Stimulated activated CD8-positive, alpha-beta memory T cell treated with anti-CD3 and anti-CD28 coated beads, Interleukin-7, amount 100 ng/mL, for 48 hours (primary cell): ENCODE measurements at regions not wholly inside any gene's neighbourhood (a gene's known extent, or its start where the extent isn't known, plus 50 kb on each side); places are given as distances from the start of the nearest gene placed in this dataset.

Experiments used
- DNase-seq, 2 donors: peaks; one replicate each; pipeline ENCODE4 v3.0.0-alpha.2; 2020; ENCODE audit warnings: low read depth in 1 of 2; ENCODE audit errors: extremely low read depth in 1 of 2

GRCh38 chr6:139940741-139941729, 566.6 kb upstream of the CITED2 start:
- no peak for DNase-seq

- no peak for DNase-seq
These were observed 564.9 kb upstream of the CITED2 start for GRCh38 chr6:139939189-139939979.

DNA sequence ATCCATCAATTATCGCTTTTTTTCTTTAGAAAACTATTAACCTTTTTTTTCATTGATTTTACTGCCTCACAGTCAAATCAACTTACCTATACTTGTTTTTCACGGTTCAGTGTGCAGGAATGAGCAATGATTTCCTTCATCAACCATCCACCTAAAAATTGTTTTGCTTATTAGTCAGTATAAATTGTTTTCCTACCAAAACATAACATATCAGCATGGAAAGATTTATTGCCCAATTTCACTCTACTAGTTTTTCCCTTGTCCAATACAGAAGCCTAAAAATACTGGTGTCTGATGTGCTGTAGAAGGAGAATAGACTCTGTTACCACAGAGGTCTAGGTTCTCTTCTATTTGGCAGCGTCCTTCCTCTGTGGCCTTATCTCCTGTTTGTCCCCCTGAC, 558.2 kb upstream of the CITED2 start:
- DNase-seq: no peak

DNA sequence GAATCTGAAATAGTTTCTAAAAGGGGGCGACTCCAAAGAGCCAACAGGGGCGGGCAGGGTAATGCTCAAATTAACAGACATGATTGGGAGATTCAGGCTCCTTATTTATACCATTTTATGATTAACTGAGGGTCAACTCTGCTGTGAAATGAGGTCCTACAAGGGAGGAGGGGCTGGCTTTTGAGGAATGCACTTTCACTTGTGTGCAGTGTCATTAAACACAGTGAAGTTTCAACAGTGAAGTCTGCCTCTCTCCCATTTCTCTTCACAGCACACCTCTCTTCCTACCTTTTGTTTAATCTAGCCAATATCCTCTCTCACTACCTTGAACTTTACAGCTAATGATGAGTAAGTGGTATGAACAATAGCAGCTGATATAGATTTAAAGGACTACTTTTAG, 557.3 kb upstream of the CITED2 start:
- no peak for DNase-seq

GRCh38 chr6:139927742-139928305, 553.4 kb upstream of the CITED2 start:
- no peak for DNase-seq

- no peak for DNase-seq
These were observed 552.8 kb upstream of the CITED2 start for GRCh38 chr6:139927236-139927635.

- DNase-seq: no peak
These were observed 552.3 kb upstream of the CITED2 start for GRCh38 chr6:139926711-139927110.

DNA sequence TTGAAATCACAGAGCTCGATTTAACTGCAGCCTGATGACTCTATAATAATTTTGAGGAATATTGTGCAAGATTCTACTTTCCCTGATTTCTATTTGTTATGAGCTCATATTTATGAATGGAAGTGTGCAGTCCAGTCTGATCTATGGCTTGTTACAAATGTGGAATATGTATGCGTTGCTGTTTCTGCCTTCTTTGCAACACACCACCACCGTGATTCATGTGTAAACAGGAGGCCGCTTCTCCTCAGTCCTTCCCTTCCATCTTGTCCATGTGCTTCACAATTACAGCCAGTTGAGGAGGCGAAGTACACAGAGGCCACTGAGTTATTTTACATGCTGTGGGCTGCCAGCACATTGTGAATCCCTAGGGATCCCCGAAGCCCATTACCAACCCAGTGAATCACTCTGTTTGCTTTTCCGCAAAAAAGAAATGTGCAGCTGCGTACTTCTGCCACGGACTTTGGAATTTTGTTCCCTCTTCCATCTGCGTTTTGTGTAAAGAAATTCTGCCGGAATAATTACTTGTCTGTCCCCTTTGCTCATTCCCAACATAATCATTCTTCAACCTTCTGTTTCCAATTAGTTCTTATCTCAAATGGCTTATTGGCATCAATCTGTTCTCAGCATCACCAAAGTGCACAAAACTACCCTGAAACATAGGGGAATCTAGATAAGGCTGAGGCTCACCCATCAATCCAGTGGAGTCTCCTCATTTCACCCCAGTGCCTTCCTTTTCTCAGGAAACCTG, 551.6 kb upstream of the CITED2 start:
- no peak for DNase-seq

DNA sequence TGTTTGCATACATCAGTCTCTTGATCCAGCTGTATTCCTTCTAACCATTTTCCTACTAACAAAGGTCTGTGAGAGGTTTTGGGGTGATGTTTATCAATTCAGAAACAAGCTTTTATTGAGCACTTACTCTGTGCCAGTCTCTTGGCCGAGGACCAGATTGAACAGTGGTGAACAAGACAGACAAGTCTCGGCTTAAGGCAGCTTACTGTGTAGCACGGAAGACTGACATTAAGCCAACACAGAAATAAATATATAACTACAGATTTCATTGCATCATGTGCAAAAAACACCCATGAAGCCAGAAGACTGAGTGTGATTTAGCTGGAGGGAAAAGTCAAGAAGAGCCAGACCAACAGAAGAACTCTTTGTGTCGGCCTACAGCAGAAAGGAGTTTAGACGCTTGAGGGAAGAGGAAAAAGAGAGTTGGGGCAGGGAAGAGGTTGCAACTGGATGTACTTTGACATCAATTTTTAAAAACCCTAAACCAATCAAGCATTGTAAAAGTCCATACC, 549.6 kb upstream of the CITED2 start:
- DNase-seq: no peak

DNA sequence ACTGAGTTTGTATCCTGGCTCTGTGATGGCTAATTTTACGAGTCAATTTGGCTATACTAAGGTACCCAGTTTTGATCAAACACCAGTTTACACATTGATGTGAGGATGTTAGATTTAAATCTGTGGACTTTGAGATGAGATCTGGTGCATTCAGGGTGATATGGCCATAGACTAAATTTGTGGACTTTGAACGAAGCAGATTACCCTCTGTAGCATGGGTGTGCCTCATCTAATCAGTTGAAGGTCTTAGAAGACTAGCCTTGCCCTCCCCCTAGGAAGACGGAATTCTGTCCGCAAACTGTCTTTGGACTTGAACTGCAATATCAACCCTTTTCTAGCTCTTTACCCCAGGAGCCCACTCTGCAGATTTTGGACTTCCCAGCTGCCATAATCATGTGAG, 547.8 kb upstream of the CITED2 start:
- DNase-seq: no peak

GRCh38 chr6:139920776-139921100, 546.3 kb upstream of the CITED2 start:
- DNase-seq: no peak

- no peak for DNase-seq
These were observed 545.8 kb upstream of the CITED2 start for GRCh38 chr6:139920027-139920775.

DNA sequence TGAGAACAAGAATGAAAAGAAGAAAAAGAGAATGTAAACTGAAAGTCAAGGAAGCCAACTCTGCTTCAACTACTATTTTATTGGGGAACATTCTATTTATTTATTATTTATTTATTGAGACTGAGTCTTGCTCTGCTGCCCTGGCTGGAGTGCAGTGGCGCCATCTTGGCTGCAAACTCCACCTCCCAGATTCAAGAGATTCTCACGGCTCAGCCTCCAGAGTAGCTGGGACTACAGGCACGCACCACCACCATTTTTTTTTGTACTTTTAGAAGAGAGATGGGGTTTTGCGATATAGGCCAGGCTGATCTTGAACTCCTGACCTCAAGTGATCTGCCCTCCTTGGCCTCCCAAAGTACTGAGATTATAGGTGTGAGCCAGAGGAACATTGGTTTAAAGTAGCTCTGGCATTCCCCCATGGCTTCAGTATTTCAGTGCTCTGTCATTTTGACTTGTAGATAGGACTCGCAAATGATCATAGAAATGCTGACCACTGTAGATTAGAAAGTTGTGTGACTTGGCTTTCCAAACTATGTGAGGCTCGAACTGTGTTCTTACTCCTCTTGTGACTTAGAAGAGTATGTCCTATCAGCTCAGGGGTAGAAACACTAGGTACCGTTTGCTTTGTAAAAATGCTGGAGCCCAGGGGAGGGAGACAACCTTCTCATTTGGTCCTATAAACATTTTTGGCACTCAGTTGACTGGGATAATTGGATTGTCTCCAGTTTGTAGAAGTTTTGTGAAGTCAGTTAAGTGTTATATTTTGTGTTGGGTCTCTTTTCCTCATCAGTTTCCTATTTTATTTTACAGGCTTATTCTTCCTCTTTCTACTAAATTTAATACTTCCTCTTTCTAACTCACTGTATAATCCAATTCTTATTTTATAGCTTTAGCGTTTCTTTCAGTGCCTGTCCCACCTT, 544.9 kb upstream of the CITED2 start:
- no peak for DNase-seq

DNA sequence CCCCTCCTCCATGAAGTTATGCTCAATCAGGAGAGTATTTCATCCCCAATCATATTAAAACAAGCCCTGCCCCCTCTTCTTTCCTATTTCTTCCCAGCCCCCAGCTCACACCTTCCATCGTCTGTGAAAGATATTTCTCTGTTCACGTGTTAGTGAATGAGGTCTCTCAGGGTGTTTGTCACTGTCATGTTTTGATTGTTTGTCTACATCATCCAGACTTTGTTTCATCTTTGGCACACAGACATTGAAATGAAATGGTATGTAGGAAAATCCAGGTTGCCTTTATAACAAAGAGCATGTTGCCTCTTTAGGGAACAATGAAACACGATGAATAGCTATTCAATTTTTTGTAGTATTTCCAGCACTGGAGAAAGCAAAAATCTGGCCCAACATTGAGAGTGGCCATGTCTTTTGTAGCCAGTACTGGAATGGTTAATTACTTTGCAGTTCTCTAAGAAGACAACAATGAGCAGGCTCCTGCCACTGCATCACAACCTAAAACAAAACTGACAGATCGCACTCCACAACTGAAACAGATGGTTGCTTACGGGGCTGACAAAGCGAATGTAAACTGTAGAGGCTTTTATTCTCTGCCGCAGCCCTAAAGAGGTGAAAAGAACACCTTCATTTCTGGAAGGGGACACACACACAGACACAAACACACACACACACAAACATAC, 543.6 kb upstream of the CITED2 start:
- no peak for DNase-seq

- DNase-seq: no peak
These were observed 540.5 kb upstream of the CITED2 start for GRCh38 chr6:139914910-139915309.

DNA sequence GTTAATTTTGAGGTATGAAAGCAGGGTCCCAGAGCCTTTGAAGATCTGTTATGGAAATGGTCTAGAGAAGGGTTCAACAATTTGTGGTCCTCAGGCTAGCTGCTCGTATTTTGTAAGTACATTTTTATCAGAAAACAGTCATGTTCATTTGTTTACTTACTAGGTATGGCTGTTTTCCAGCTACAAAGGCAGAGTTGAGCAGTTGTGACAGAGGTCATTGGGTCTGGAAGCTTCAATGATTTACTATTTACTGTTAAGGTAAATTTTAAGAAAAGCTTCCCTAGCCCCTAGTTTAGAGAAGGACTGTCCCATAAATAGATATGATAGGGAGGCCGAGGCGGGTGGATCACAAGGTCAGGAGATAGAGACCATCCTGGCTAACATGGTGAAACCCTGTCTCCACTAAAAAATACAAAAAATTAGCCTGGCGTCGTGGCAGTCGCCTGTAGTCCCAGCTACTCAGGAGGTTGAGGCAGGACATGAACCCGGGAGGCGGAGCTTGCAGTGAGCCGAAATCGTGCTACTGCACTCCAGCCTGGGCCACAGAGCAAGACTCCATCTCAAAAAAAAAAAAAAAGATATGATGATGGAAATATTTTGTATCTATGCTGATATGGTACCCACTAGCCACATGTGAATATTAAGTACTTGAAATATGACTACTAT, 538.4 kb upstream of the CITED2 start:
- DNase-seq: no peak

- no peak for DNase-seq
These were observed 535.5 kb upstream of the CITED2 start for GRCh38 chr6:139909992-139910391.
